SK-N-MC (cell line): ENCODE measurements at regions not wholly inside any gene's neighbourhood (a gene's known extent, or its start where the extent isn't known, plus 50 kb on each side); places are given as distances from the start of the nearest gene placed in this dataset.
"Not testable (repeated sequence)": the region's sequence is repeated elsewhere in the genome, so short reads cannot be mapped to it uniquely, and the experiment has no call there.

Source experiments
- DNase-seq: peaks from one replicate; pipeline ENCODE4 v3.0.0-alpha.2; 2011; ENCODE audit warnings: low read depth, low spot score
- H3K27ac ChIP-seq: fragments of 200-600 bp; sonication (generic); 2 replicates; pipeline ENCODE4 v1.5.1; 2016; ENCODE audit warnings: mixed run types
- H3K36me3 ChIP-seq: fragments of 200-600 bp; sonication (generic); 2 replicates; pipeline ENCODE4 v1.6.1; 2017; ENCODE audit warnings: antibody characterized with exemption, low read length, mixed read lengths; ENCODE audit not compliant: insufficient read depth
- H3K4me3 ChIP-seq: fragments of 200-600 bp; sonication (generic); 2 replicates; pipeline ENCODE4 v1.5.1; 2016
- H3K9ac ChIP-seq: fragments of 200-600 bp; sonication (generic); 2 replicates; pipeline ENCODE4 v1.8.0; 2017; ENCODE audit warnings: mixed run types, mixed read lengths; ENCODE audit not compliant: insufficient read length
- H3K9me3 ChIP-seq: fragments of 200-600 bp; sonication (generic); 2 replicates; pipeline ENCODE4 v1.6.1; 2017; ENCODE audit warnings: low read depth, mild to moderate bottlenecking, antibody characterized with exemption, low read length, moderate library complexity, mixed read lengths
- EZH2 ChIP-seq: fragments of 200-600 bp; sonication (generic); IDR thresholded peaks from one replicate; pipeline ENCODE4 v1.6.1; 2017; ENCODE audit warnings: antibody characterized with exemption
- FOXP2 ChIP-seq: optimal IDR thresholded peaks from 2 replicates; pipeline ENCODE3; 2011; ENCODE audit warnings: mild to moderate bottlenecking, moderate library complexity; ENCODE audit not compliant: insufficient read depth; ENCODE audit errors: extremely low read length, control extremely low read depth
- POLR2AphosphoS5 ChIP-seq: IDR thresholded peaks from 2 replicates; pipeline ENCODE4 v1.6.1; 2012; ENCODE audit warnings: mild to moderate bottlenecking, low read depth, low read length, borderline replicate concordance

GRCh38 chr2:238525990-238526389 lies 99.3 kb downstream of the ASB1 start:
- Histone ChIP-seq H3K4me3 (no peak overlapping the region), H3K27ac (no peak overlapping the region), H3K9me3 (no peaks in the 10 kb centered on the region), H3K36me3 (no peaks in the 10 kb centered on the region), H3K9ac (no peak overlapping the region)
- no peak for DNase-seq
- TF ChIP-seq EZH2 (no peak), FOXP2 (no peak), POLR2AphosphoS5 (no peak)

- TF ChIP-seq EZH2 (no peak), POLR2AphosphoS5 (no peak), FOXP2 (no peak)
- H3K36me3 ChIP-seq = no peaks in the 10 kb centered on the region
- DNase-seq = no peak
- no peak overlapping the region for H3K27ac ChIP-seq
- H3K9ac ChIP-seq = no peak overlapping the region
- H3K4me3 ChIP-seq = no peak overlapping the region
- no peaks in the 10 kb centered on the region for H3K9me3 ChIP-seq
Measured at GRCh38 chr2:238527565-238527964, 100.8 kb downstream of the ASB1 start.

GRCh38 chr2:238528953-238529781 lies 102.4 kb downstream of the ASB1 start:
- no peaks in the 10 kb centered on the region for H3K9me3 ChIP-seq
- H3K9ac ChIP-seq = no peak overlapping the region
- TF ChIP-seq EZH2 = no peak
- no peak for TF ChIP-seq POLR2AphosphoS5
- no peak for TF ChIP-seq FOXP2
- no peak overlapping the region for H3K27ac ChIP-seq
- DNase-seq = no peak
- H3K4me3 ChIP-seq = no peak overlapping the region
- no peaks in the 10 kb centered on the region for H3K36me3 ChIP-seq

- not testable (repeated sequence) for H3K4me3 ChIP-seq, H3K9ac ChIP-seq, H3K9me3 ChIP-seq, DNase-seq, H3K27ac ChIP-seq, H3K36me3 ChIP-seq
Measured at GRCh38 chr2:238531017-238531645, 104.4 kb downstream of the ASB1 start.

GRCh38 chr2:238543732-238544131 lies 117.0 kb downstream of the ASB1 start:
- DNase-seq, H3K9ac ChIP-seq, H3K4me3 ChIP-seq, H3K27ac ChIP-seq, H3K9me3 ChIP-seq, H3K36me3 ChIP-seq: not testable (repeated sequence)

GRCh38 chr2:238548902-238549462 lies 122.3 kb downstream of the ASB1 start:
- TF ChIP-seq EZH2 (no peak), FOXP2 (no peak), POLR2AphosphoS5 (no peak)
- no peaks in the 10 kb centered on the region for H3K9me3 ChIP-seq

GRCh38 chr2:238549866-238550265 lies 123.1 kb downstream of the ASB1 start:
- DNase-seq = no peak
- no peak overlapping the region for H3K4me3 ChIP-seq
- TF ChIP-seq EZH2 (no peak), POLR2AphosphoS5 (no peak)
- H3K27ac ChIP-seq = no peak overlapping the region
- no peaks in the 10 kb centered on the region for H3K9me3 ChIP-seq
- no peaks in the 10 kb centered on the region for H3K36me3 ChIP-seq
- H3K9ac ChIP-seq = no peak overlapping the region

More at GRCh38 chr2:238548902-238549462, 122.3 kb downstream of the ASB1 start:
- DNase-seq = no peak
- Histone ChIP-seq H3K4me3 (no peak overlapping the region), H3K9ac (no peak overlapping the region), H3K27ac (no peak overlapping the region), H3K36me3 (no peaks in the 10 kb centered on the region)

- Histone ChIP-seq H3K9me3 (no peaks in the 10 kb centered on the region), H3K9ac (no peak overlapping the region), H3K4me3 (no peak overlapping the region), H3K36me3 (no peaks in the 10 kb centered on the region), H3K27ac (no peak overlapping the region)
- TF ChIP-seq EZH2 = no peak
- TF ChIP-seq FOXP2 = no peak
- no peak for TF ChIP-seq POLR2AphosphoS5
- DNase-seq = no peak
Measured at GRCh38 chr2:238551091-238551490, 124.4 kb downstream of the ASB1 start.

GRCh38 chr2:238552226-238552625 lies 125.5 kb downstream of the ASB1 start:
- TF ChIP-seq FOXP2 (no peak), EZH2 (no peak), POLR2AphosphoS5 (no peak)
- DNase-seq = no peak
- Histone ChIP-seq H3K9me3 (no peaks in the 10 kb centered on the region), H3K9ac (no peak overlapping the region), H3K4me3 (no peak overlapping the region), H3K27ac (no peak overlapping the region), H3K36me3 (no peaks in the 10 kb centered on the region)
